A673 (cell line): ENCODE measurements at regions not wholly inside any gene's neighbourhood (a gene's known extent, or its start where the extent isn't known, plus 50 kb on each side); places are given as distances from the start of the nearest gene placed in this dataset.

Source experiments
- CTCF ChIP-seq: fragments of 300-800, 200-600 bp; sonication (generic); conservative IDR thresholded peaks from 2 replicates; pipeline ENCODE4 v1.5.1; 2017; ENCODE audit warnings: low read depth, mild to moderate bottlenecking, antibody characterized with exemption, low read length, moderate library complexity, mixed read lengths
- EZH2 ChIP-seq: fragments of 200-600 bp; sonication (generic); IDR thresholded peaks from 2 replicates; pipeline ENCODE4 v1.6.1; 2017; ENCODE audit warnings: borderline replicate concordance, low read depth, mild to moderate bottlenecking, mixed read lengths, antibody characterized with exemption, low read length; ENCODE audit not compliant: poor library complexity, severe bottlenecking

GRCh38 chr15:77748078-77749064 is 115.7 kb upstream of the LINGO1 start:
- TF ChIP-seq EZH2, result no peak
- no peak for TF ChIP-seq CTCF
